ENCODE measurements at regions not wholly inside any gene's neighbourhood (a gene's known extent, or its start where the extent isn't known, plus 50 kb on each side); places are given as distances from the start of the nearest gene placed in this dataset.

GRCh38 chrX:115970718-115971117, 199.8 kb upstream of the AGTR2 start:
- TF ChIP-seq CTCF (conservative IDR thresholded peaks at IDR 0.05; ENCODE audit: low read depth, low read length) (no peak), CHD1 (IDR thresholded peaks at IDR 0.05; ENCODE audit: low read depth, low read length) (no peak), CEBPB (IDR thresholded peaks at IDR 0.05; ENCODE audit: low read depth, low read length) (no peak), RAD21 (IDR thresholded peaks at IDR 0.05; ENCODE audit: low read length) (no peak), POLR2A (IDR thresholded peaks at IDR 0.05; ENCODE audit: low read depth, low read length) (no peak), SMC3 (IDR thresholded peaks at IDR 0.05; ENCODE audit: low read depth, low read length) (no peak), USF2 (IDR thresholded peaks at IDR 0.05; ENCODE audit: low read depth, low read length) (no peak), RFX5 (IDR thresholded peaks at IDR 0.05; ENCODE audit: low read depth, low read length) (no peak), BHLHE40 (IDR thresholded peaks at IDR 0.05; ENCODE audit: low read depth, low read length) (no peak), MXI1 (IDR thresholded peaks at IDR 0.05; ENCODE audit: borderline replicate concordance, low read depth, low read length) (no peak), NFE2L2 (IDR thresholded peaks at IDR 0.05; ENCODE audit: low read depth, low read length) (no peak), ELK1 (IDR thresholded peaks at IDR 0.05; ENCODE audit: borderline replicate concordance, low read depth, low read length) (no peak), RCOR1 (IDR thresholded peaks at IDR 0.05; ENCODE audit: insufficient replicate concordance, low read length) (no peak)
